Left kidney (tissue), 1 donor: ENCODE measurements at regions not wholly inside any gene's neighbourhood (a gene's known extent, or its start where the extent isn't known, plus 50 kb on each side); places are given as distances from the start of the nearest gene placed in this dataset.
"Not testable (repeated sequence)": the region's sequence is repeated elsewhere in the genome, so short reads cannot be mapped to it uniquely, and the experiment has no call there.

Experiments used
- DNase-seq: peaks from one replicate; pipeline ENCODE4 v3.0.0-alpha.2; 2013

DNA sequence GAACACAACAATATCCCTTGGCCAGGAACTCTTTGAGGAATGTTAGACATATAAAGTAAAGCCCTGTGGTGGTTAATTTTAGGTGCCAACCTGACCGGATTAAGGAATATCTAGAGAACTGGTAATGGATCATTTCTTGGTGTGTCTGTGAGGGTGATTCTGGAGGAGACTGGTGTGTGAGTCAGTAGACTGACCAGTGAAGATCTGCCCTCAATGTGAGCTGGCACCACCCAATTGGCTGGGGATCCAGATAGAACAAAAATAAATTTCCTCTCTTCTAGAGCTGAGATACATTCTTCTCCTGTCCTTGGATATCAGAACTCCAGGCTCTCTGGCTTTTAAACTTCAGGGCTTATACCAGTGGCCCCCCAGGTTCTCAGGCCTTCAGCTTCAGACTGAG lies 56.2 kb upstream of the TNPO1 start:
- no peak for DNase-seq

- DNase-seq, result no peak
Observed at GRCh38 chr5:72752909-72753308, 63.6 kb upstream of the TNPO1 start.

DNA sequence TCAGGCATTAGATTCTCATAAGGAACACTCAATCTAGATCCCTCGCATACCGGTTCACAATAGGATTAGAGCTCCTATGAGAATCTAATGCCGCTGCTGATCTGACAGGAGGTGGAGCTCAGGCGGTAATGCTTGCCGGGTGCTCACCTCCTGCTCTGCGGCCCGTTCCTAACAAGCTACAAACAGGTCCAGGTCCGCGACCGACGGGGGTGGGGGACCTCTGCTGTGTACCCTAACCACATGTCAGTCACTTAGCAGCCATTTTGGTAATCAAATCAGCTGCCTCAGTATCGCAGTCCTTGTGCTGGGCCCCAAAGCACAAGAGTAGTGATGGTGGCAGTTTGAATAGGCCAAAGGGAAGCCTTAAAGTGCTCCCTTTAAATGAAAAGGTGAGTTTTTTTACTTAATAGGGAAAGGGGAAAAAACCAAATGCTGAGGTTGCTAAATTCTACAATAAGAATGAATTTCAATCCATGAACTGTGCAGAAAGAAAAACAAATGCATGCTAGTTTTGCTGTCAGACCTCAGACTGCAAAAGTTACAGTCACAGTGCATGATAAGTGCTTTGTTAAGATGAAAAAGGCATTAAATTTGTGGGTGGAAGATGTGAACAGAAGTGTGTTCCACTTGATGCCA lies 67.0 kb upstream of the TNPO1 start:
- no peak for DNase-seq

DNA sequence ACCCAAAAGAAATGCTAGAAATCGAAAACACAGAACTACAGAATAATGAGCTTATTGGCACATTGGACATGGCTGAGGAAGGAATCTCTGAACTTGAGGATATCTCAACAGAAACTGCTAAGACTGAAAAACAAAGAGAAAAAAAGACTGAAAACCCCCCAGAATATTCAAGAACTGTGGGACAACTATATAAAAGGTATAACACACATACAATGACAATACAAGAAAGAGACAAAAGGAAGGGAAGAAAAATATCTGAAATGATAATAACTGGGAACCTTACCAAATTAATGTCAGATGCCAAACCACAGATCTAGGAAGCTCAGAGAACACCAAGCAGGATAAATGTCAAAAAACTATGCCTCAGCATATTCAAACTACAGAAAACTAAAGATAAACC lies 68.6 kb upstream of the TNPO1 start:
- DNase-seq, result no peak

GRCh38 chr5:72746736-72747135 lies 69.7 kb upstream of the TNPO1 start:
- no peak for DNase-seq

- no peak for DNase-seq
Observed at GRCh38 chr5:72744136-72744535, 72.3 kb upstream of the TNPO1 start.

GRCh38 chr5:72741805-72742204 lies 74.7 kb upstream of the TNPO1 start:
- no peak for DNase-seq

- DNase-seq, result no peak
Observed at GRCh38 chr5:72733810-72734209, 82.7 kb upstream of the TNPO1 start.

DNA sequence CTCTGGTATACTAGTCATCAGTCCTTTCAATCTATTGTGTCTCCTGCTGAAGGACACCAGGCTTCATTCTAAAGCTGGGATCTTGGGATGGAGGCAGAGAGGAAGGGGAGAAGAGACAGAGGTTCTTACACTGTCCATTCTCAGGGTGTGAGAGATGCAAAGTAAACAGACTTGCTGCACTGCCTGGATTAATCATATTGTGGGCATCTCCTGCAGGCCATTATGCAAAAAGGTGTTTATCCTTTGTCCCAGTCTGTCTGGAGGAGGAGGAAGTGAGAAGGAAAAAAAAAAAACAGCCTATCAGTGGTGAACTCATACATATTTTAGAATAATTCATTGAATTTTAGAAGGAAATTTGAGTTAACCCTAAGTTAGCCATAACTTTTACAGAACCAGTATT lies 92.9 kb upstream of the TNPO1 start:
- DNase-seq, result no peak

DNA sequence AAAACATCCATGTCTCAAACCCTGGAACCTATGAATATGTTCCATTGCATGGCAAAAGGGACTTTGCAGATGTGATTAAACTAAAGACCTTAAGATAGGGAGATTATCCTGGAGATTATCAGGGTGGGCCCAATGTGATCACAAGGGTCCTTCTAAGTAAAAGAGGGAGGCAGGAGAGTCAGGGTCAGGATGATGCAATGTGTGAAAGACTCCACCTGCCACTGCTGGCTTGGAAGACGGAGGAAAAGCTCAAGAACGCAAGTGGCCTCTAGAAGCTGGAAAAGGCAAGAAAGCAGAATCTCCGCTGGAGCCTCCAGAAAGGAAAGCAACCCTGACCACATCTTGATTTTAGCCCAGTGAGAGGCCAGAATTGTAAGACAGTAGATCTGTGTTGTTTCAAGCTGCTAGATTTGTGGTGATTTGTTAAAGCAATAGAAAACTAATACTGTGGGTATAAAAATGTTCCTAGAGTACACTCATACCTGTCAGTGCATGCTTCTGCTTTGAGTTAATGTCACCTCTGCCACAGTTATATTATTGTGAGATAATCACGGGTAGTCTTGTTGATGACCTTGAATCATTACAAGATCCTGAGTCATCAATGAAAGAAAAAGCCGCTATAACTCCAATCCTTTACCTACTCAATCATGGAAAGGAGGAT lies 93.5 kb upstream of the TNPO1 start:
- no peak for DNase-seq

GRCh38 chr5:72721844-72722243 lies 94.6 kb upstream of the TNPO1 start:
- no peak for DNase-seq

- peak; percentile 1 for DNase-seq
Observed at GRCh38 chr5:72720205-72720604, 96.3 kb upstream of the TNPO1 start.

GRCh38 chr5:72711351-72711750 lies 105.1 kb upstream of the TNPO1 start:
- DNase-seq, result no peak

GRCh38 chr5:72709341-72709740 lies 107.1 kb upstream of the TNPO1 start:
- no peak for DNase-seq

DNA sequence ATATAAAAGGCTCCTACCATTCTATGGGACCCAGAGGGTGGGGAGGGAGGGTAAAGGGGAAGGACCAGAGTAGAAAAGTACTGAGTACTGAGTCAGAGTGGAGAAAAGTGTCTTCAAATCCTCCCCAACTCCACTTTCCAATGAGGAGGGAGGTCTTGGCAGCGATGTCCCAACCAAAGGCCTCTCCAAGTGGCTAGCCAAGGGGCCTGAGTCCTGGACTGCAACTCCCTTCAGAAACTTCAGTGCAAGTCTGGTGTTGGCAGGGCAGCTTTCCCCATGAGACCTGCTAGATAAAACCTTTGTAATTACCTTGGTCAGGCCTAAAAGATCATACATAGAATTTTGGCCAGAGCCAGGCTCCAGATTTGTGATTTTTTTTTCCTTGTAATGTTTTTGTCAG lies 111.3 kb upstream of the TNPO1 start:
- no peak for DNase-seq

GRCh38 chr5:72703876-72704275 lies 112.6 kb upstream of the TNPO1 start:
- no peak for DNase-seq

DNA sequence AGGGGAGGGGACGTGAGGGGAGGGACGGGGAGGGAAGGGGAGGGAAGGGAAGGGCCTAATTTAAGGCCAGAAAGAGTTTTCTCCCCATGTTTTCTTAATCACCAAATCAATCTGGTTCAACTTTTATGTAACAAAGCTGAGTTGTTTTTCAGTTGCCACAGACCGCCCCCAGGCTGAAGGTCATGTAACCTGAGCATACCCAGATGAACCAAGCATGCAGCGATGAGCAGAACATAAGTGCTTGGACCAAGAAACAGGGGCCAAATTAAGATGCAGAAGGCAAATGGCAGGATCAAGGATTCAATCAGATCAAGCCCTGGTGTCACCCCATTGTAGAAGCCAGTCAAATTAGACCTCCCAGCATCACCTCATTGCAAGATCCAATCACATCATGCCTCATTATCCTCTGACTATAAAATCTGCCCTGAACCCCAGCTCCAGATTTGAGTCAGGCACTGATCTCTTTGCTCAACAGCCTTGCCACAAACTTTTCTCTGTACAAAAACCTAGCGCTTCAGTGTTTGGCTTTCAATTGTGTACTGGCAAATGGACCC lies 113.5 kb upstream of the TNPO1 start:
- DNase-seq, result no peak

DNA sequence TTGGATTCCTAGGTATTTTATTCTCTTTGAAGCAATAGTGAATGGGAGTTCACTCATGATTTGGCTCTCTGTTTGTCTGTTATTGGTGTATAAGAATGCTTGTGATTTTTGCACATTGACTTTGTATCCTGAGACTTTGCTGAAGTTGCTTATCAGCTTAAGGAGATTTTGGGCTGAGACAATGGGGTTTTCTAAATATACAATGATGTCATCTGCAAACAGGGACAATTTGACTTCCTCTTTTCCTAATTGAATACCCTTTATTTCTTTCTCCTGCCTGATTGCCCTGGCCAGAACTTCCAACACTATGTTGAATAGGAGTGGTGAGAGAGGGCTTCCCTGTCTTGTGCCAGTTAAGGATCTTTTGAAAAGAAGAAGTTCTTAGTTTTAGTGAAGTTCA lies 114.4 kb upstream of the TNPO1 start:
- DNase-seq, result not testable (repeated sequence)

GRCh38 chr5:72698481-72698880 lies 118.0 kb upstream of the TNPO1 start:
- DNase-seq, result no peak

- DNase-seq, result no peak
Observed at GRCh38 chr5:72697622-72698021, 118.8 kb upstream of the TNPO1 start.

GRCh38 chr5:72695659-72696058 lies 120.8 kb upstream of the TNPO1 start:
- DNase-seq, result no peak

DNA sequence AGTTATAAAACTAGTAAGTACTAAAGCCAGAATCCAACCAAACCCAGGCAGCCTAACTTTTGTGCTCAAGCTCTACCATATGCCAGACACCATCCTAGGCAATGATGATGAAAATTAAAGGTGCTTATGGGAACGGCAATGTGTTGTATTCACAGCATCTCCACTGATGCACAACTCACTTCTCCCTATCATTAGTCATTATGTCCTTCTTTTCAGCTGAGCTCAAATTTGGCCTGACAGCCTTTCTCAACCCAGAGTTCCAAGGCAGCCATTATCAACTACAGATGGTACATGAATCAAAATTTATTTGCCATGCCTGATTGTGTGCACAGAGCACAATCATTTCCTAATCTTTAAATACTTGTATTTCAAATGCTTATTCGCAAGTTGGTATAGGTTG lies 121.6 kb upstream of the TNPO1 start:
- no peak for DNase-seq

GRCh38 chr5:72693546-72694205 lies 122.8 kb upstream of the TNPO1 start:
- DNase-seq, result no peak
